Lower lobe of right lung (tissue), 2 donors: ENCODE measurements at regions not wholly inside any gene's neighbourhood (a gene's known extent, or its start where the extent isn't known, plus 50 kb on each side); places are given as distances from the start of the nearest gene placed in this dataset.

Source experiments
- ATAC-seq, 2 donors: fragments of 200-7000 bp; cut with Tn5 transposase; one replicate each; pipeline ENCODE4 v1.9.1; 2020 to 2022; ENCODE audit warnings: mild to moderate bottlenecking in 2 of 2, moderate library complexity in 2 of 2
- DNase-seq: peaks from one replicate; pipeline ENCODE4 v3.0.0-alpha.2; 2020
- H3K27ac ChIP-seq: fragments of 200-600 bp; one replicate; pipeline ENCODE4 v1.8.0; 2022
- H3K27me3 ChIP-seq: fragments of 200-600 bp; one replicate; pipeline ENCODE4 v1.8.0; 2022; ENCODE audit warnings: low read depth
- H3K36me3 ChIP-seq: fragments of 200-600 bp; one replicate; pipeline ENCODE4 v1.8.0; 2022; ENCODE audit warnings: mild to moderate bottlenecking
- H3K4me1 ChIP-seq: fragments of 200-600 bp; one replicate; pipeline ENCODE4 v1.8.0; 2022
- H3K4me3 ChIP-seq: fragments of 200-600 bp; one replicate; pipeline ENCODE4 v1.8.0; 2022; ENCODE audit warnings: mild to moderate bottlenecking
- H3K9me3 ChIP-seq: fragments of 200-600 bp; one replicate; pipeline ENCODE4 v1.8.0; 2022
- CTCF ChIP-seq: fragments of 200-600 bp; IDR thresholded peaks from one replicate; pipeline ENCODE4 v1.8.0; 2022; ENCODE audit warnings: antibody characterized with exemption, mild to moderate bottlenecking
- intact Hi-C: fragments of 100-400 bp; cut with DNase I; formaldehyde crosslinking; loops from one replicate; pipeline ENCODE4 v1.11.0; 2022
- donor health status: DM: no; HTN: yes; CAD: no; lungs with severe emphysema.

GRCh38 chr20:48292806-48293205 is 507.5 kb upstream of the SULF2 start:
- H3K4me1 ChIP-seq: peaks cover 21% of the 10 kb centered on the region
- DNase-seq: no peak

GRCh38 chr20:48291896-48292295 is 506.6 kb upstream of the SULF2 start:
- no peaks in the 10 kb centered on the region for H3K36me3 ChIP-seq
- H3K27me3 ChIP-seq: no peaks in the 10 kb centered on the region
- DNase-seq (no peak), ATAC-seq (no peak)
- no peaks in the 10 kb centered on the region for H3K9me3 ChIP-seq
- no peak for TF ChIP-seq CTCF
- H3K4me3 ChIP-seq: no peak overlapping the region
- intact Hi-C loops: no loop called here
- no peak overlapping the region for H3K27ac ChIP-seq
- H3K4me1 ChIP-seq: peaks cover 29% of the 10 kb centered on the region

More at GRCh38 chr20:48292806-48293205, 507.5 kb upstream of the SULF2 start:
- Histone ChIP-seq H3K4me3 (no peak overlapping the region), H3K36me3 (no peaks in the 10 kb centered on the region), H3K27ac (no peak overlapping the region), H3K27me3 (no peaks in the 10 kb centered on the region), H3K9me3 (no peaks in the 10 kb centered on the region)
- no peak for TF ChIP-seq CTCF
- intact Hi-C loops: no loop called here
- ATAC-seq: no peak

- intact Hi-C loops: no loop called here
- DNase-seq (no peak), ATAC-seq (peak; percentile 21 to 36)
Measured at GRCh38 chr20:48288930-48289507, 503.7 kb upstream of the SULF2 start.

GRCh38 chr20:48287552-48288170 is 502.4 kb upstream of the SULF2 start:
- DNase-seq: no peak
- Histone ChIP-seq H3K27me3 (no peaks in the 10 kb centered on the region), H3K9me3 (no peaks in the 10 kb centered on the region), H3K4me1 (peaks cover 25% of the 10 kb centered on the region), H3K4me3 (no peak overlapping the region), H3K27ac (no peak overlapping the region), H3K36me3 (no peaks in the 10 kb centered on the region)
- intact Hi-C loops: no loop called here
- no peak for TF ChIP-seq CTCF
- ATAC-seq: no peak

More at GRCh38 chr20:48288930-48289507, 503.7 kb upstream of the SULF2 start:
- Histone ChIP-seq H3K27me3 (no peaks in the 10 kb centered on the region), H3K9me3 (no peaks in the 10 kb centered on the region), H3K27ac (no peak overlapping the region), H3K4me3 (no peak overlapping the region), H3K36me3 (no peaks in the 10 kb centered on the region), H3K4me1 (peaks cover 21% of the 10 kb centered on the region)
- no peak for TF ChIP-seq CTCF

GRCh38 chr20:48287021-48287494 is 501.8 kb upstream of the SULF2 start:
- no peaks in the 10 kb centered on the region for H3K27me3 ChIP-seq
- ATAC-seq (no peak), DNase-seq (no peak)
- H3K36me3 ChIP-seq: no peaks in the 10 kb centered on the region
- intact Hi-C loops: no loop called here
- H3K4me3 ChIP-seq: no peak overlapping the region
- H3K27ac ChIP-seq: peak overlapping the region; percentile 37
- TF ChIP-seq CTCF: no peak
- no peaks in the 10 kb centered on the region for H3K9me3 ChIP-seq
- peaks cover 25% of the 10 kb centered on the region for H3K4me1 ChIP-seq
